ENCODE measurements at regions not wholly inside any gene's neighbourhood (a gene's known extent, or its start where the extent isn't known, plus 50 kb on each side); places are given as distances from the start of the nearest gene placed in this dataset.

DNA sequence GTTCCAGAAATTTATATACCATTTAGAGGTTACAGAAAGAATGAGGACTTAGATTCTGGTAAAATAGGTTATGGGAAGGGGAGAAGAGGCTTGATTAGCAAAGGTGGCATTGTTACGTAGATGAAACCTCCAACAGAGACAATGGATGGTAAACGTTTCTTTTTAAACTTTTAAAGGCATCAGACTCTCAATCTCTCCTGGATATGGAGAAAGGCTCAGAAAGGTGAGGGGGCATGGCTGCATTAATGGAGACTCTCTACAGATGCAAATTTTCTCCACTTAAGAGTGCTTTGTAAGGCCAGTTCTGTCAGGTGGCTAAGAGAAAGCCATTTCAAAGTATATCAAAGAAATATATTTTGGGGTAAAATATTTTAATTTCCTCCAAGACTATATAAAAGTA is 240.9 kb upstream of the PTER start:
- TF ChIP-seq CEBPB (IDR thresholded peaks at IDR 0.05; ENCODE audit: low read depth, low read length) (no peak), RAD21 (IDR thresholded peaks at IDR 0.05; ENCODE audit: low read length) (no peak), NFE2L2 (IDR thresholded peaks at IDR 0.05; ENCODE audit: low read depth, low read length) (no peak), MXI1 (IDR thresholded peaks at IDR 0.05; ENCODE audit: borderline replicate concordance, low read depth, low read length) (no peak), CHD1 (IDR thresholded peaks at IDR 0.05; ENCODE audit: low read depth, low read length) (no peak), MAFK (IDR thresholded peaks at IDR 0.05; ENCODE audit: low read depth, low read length) (no peak)
- TF ChIP-seq, protein P1, sequence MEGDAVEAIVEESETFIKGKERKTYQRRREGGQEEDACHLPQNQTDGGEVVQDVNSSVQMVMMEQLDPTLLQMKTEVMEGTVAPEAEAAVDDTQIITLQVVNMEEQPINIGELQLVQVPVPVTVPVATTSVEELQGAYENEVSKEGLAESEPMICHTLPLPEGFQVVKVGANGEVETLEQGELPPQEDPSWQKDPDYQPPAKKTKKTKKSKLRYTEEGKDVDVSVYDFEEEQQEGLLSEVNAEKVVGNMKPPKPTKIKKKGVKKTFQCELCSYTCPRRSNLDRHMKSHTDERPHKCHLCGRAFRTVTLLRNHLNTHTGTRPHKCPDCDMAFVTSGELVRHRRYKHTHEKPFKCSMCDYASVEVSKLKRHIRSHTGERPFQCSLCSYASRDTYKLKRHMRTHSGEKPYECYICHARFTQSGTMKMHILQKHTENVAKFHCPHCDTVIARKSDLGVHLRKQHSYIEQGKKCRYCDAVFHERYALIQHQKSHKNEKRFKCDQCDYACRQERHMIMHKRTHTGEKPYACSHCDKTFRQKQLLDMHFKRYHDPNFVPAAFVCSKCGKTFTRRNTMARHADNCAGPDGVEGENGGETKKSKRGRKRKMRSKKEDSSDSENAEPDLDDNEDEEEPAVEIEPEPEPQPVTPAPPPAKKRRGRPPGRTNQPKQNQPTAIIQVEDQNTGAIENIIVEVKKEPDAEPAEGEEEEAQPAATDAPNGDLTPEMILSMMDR (conservative IDR thresholded peaks at IDR 0.05; ENCODE audit: low read depth, low read length), result no peak
- dilution Hi-C loops (cut with HindIII; ENCODE audit: low sequenced_read_pairs, unreplicated experiment), result no loop called here
- Histone ChIP-seq H3K4me2 (ENCODE audit: low read depth, low read length) (no peak overlapping the region), H4K8ac (ENCODE audit: low read depth in 2 of 2, low read length in 2 of 2) (no peak overlapping the region), H2AK9ac (replicated peaks; ENCODE audit: low read depth, low read length, poor library complexity) (no peak overlapping the region), H4K5ac (ENCODE audit: low read depth, low read length) (no peak overlapping the region), H2BK120ac (ENCODE audit: low read depth, low read length) (no peak overlapping the region), H2AFZ (replicated peaks; ENCODE audit: low read length, poor library complexity) (no peak overlapping the region), H3K4ac (ENCODE audit: low read depth, low read length) (no peak overlapping the region), H4K91ac (ENCODE audit: insufficient read depth, low read depth, low read length) (no peak overlapping the region), H3K9ac (ENCODE audit: low read depth, low read length) (no peak overlapping the region), H3K14ac (replicated peaks; ENCODE audit: low read depth, low read length) (no peak overlapping the region), H3K9me3 (ENCODE audit: control insufficient read depth, insufficient read depth, low read length) (peaks cover 5% of the 10 kb centered on the region), H3K23ac (ENCODE audit: low read depth, low read length) (no peak overlapping the region), H3K27ac (ENCODE audit: insufficient read depth, low read length) (no peak overlapping the region), H3K4me3 (ENCODE audit: insufficient read depth, low read depth, low read length) (no peak overlapping the region), H3K56ac (ENCODE audit: extremely low read depth, insufficient read depth, low read length) (no peak overlapping the region), H3K79me1 (ENCODE audit: low read depth in 1 of 2, low read length in 2 of 2) (no peaks in the 10 kb centered on the region), H3K4me1 (ENCODE audit: control insufficient read depth, insufficient read depth, low read length) (no peaks in the 10 kb centered on the region), H4K20me1 (ENCODE audit: insufficient read depth, low read length) (no peaks in the 10 kb centered on the region), H3K18ac (ENCODE audit: low read depth, low read length) (no peak overlapping the region), H3K36me3 (ENCODE audit: control insufficient read depth, insufficient read depth, low read length) (no peaks in the 10 kb centered on the region), H3K9me1 (ENCODE audit: insufficient read depth, low read length) (no peaks in the 10 kb centered on the region), H3K27me3 (ENCODE audit: control insufficient read depth, insufficient read depth, low read length) (no peaks in the 10 kb centered on the region), H2AK5ac (ENCODE audit: low read depth, low read length) (no peak overlapping the region), H2BK5ac (ENCODE audit: low read depth, low read length, poor library complexity, severe bottlenecking) (no peak overlapping the region), H2BK20ac (ENCODE audit: low read depth, low read length) (no peak overlapping the region), H2BK15ac (ENCODE audit: low read depth, low read length) (no peak overlapping the region)
- ChIA-PET CTCF (no interaction called here), POLR2A (ENCODE audit: unreplicated experiment) (no interaction called here)
- ATAC-seq (ENCODE audit: low read depth), result no peak
- in situ Hi-C loops (cut with MboI; ENCODE audit: low sequenced_read_pairs), result no loop called here
- intact Hi-C loops (cut with micrococcal nuclease), result no loop called here
- DNase-seq, result no peak
- BruUV-seq (replicated peaks), result no TSS peak
- WGBS, 2 experiments (ENCODE audit: extremely low coverage in 2 of 2, insufficient read length in 1 of 2), result no CpG with 5 or more reads among the region's 2 CpGs

Measured in IMR-90 (cell line).